ENCODE measurements at regions not wholly inside any gene's neighbourhood (a gene's known extent, or its start where the extent isn't known, plus 50 kb on each side); places are given as distances from the start of the nearest gene placed in this dataset.

GRCh38 chrX:13468096-13468495 lies 101.3 kb upstream of the EGFL6 start:
- TF ChIP-seq, protein P1, sequence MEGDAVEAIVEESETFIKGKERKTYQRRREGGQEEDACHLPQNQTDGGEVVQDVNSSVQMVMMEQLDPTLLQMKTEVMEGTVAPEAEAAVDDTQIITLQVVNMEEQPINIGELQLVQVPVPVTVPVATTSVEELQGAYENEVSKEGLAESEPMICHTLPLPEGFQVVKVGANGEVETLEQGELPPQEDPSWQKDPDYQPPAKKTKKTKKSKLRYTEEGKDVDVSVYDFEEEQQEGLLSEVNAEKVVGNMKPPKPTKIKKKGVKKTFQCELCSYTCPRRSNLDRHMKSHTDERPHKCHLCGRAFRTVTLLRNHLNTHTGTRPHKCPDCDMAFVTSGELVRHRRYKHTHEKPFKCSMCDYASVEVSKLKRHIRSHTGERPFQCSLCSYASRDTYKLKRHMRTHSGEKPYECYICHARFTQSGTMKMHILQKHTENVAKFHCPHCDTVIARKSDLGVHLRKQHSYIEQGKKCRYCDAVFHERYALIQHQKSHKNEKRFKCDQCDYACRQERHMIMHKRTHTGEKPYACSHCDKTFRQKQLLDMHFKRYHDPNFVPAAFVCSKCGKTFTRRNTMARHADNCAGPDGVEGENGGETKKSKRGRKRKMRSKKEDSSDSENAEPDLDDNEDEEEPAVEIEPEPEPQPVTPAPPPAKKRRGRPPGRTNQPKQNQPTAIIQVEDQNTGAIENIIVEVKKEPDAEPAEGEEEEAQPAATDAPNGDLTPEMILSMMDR (IDR thresholded peaks at IDR 0.05), result no peak
- TF ChIP-seq EP300 (IDR thresholded peaks at IDR 0.05), result no peak
- no peak for TF ChIP-seq POLR2AphosphoS5 (IDR thresholded peaks at IDR 0.05)
- TF ChIP-seq POLR2A (IDR thresholded peaks at IDR 0.05), result no peak
